GM18499 (cell line): ENCODE measurements at regions not wholly inside any gene's neighbourhood (a gene's known extent, or its start where the extent isn't known, plus 50 kb on each side); places are given as distances from the start of the nearest gene placed in this dataset.

Experiments used
- ATAC-seq: cut with Tn5 transposase; IDR thresholded peaks from one replicate; pipeline ENCODE4 v1.9.1; 2021; ENCODE audit warnings: moderate number of reproducible peaks; ENCODE audit not compliant: insufficient read depth, unreplicated experiment

DNA sequence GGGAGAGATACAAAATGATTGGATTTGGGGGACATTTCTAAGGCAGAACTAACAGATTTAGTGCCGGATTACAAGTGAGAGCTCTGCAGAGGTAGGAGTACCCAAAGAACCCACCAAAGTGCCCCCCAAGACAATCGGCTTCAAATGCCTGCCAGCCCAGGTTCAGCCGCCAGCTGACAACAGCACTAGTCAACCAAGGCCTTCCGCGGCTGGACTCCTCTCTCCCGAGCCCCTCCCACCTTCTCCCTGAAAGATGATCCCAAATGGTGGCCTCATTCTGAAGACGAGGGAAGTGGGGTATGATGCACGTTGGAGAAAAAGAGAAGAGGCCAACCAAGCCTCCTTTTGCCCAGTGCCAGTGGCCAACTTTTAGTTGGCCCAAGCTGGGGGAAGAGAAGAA lies 210.4 kb upstream of the SLC30A5 start:
- ATAC-seq: no peak

- ATAC-seq: no peak
These were observed 209.6 kb upstream of the SLC30A5 start for GRCh38 chr5:68884144-68884754.

- no peak for ATAC-seq
These were observed 208.9 kb upstream of the SLC30A5 start for GRCh38 chr5:68884883-68885282.

DNA sequence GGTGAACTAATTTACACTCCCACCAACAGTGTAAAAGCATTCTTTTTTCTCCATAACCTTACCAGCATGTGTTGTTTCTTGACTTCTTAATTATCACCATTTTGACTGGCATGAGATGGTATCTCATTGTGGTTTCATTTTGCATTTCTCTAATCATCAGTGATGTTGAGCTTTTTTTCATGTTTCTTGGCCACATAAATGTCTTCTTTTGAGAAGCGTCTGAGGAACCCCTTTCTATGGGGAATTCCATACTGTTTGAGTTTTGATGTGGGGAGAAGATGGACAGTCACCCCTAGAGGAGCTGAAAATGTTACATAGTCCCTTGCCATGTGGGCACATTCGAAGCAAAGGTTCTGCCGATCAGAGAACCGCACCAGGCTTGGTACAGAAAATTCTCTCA lies 207.0 kb upstream of the SLC30A5 start:
- no peak for ATAC-seq

DNA sequence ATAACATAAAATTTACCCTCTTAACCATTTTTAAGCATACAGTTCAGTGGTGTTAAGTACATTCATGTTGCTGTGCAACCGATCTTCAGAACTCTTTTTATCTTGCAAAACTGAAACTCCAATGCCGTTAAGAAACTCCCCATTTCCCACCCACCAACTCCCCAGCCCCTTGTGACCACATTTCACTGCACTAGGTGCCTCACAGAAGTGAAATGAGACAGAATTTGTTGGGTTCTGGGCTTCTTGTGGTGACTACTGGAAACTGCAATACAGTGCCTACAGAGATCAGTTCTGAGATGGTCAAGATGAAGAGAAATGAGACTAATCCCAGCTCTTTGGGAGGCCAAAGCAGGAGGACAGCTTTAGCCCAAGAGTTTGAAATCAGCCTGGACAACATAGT lies 202.1 kb upstream of the SLC30A5 start:
- ATAC-seq: no peak

DNA sequence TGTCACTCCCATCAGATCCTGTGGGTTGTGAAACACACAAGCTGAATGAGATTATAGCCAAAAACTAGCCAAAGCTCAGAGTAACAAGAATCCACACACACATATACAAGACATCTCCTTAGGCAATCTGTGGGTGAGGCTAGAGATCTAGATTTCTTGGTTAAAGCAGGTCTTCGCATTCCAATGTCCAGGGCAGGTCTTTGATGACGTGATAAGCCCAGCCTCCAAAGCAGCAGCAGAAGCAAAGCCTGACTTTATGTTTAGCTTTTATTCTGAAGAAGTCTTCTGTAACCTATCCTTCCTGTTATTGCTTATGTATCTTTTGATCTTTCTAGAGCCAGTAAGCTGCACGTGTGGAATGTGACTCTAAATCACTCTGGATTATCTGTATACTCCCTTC lies 199.1 kb upstream of the SLC30A5 start:
- no peak for ATAC-seq

DNA sequence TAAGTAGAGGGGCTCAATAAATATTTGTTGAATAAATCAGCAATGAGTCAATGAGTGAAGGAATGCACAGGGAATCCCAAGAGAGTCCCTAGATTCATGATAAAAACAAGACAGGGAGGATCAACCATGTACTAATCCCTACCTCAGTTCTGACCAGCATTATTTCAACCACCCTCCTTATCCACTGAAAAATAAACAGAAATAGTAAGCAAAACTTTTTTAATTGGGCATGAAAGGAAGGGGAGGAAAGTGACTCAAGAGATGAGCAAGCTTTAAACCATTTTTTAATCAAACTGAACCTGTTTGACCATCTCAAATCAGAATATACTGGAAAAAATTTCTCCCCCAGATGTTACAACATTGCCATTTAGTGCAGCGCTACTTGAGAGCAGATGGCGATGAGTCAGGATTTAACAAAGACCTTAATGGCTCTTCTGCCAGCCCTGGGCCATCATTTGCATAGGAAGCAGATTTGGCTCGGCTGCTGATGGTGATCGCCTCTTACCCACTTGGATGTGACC lies 194.8 kb upstream of the SLC30A5 start:
- ATAC-seq: no peak

DNA sequence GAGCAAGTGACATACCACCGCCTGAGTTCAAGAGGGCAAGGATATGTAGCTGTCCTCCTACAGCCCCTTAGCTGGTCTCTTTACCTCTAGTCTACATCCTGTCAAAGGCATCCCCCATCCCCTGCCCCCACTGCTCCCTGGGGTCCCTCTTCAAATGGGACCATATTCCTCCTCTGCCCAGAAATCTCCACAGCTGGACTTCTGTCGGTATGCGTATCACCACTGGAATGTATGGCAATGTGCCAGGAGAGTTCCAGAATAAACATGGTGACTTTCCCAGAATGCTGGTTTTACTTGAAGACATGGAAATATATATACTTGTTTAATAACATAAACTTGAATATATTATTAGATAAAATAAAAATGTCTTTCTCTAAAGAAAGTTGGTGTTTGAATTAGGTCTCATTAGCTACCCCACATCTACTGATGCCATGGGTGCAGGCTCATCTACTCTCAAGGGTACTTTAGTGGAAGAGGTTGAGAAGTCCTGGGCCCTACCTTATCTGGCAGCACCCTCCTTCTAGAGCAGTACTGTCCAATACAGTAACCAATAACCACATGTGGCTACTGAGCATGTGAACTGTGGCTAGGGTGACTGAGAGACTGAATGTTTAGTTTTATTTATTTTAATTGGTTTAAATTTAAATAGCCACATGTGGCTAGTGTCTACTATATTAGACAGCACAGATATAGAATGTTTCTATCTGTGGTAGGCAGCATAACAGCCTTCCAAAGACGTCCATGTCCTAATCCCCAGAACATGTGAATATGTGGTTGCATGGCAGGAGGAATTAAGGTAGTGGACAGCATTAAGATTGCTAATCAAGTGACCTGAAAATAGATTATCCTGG lies 181.7 kb upstream of the SLC30A5 start:
- no peak for ATAC-seq

DNA sequence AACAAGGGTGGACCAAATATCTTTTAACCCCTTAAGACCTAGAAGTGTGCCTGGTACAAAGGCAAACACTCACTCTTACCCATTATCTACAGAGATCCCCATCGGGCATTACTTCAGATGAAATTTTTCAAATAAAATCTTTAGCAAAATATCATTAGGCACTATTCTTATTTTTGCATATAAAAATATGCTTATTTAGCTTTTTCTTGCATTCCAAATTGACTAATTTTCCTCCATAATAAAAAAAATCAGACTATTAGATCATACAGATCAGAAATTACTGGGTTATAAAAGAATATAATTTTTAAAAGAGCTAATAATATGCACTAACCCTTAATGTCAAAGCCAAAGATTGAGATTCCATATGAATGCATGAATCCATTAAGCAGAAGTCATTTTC lies 178.7 kb upstream of the SLC30A5 start:
- ATAC-seq: no peak

DNA sequence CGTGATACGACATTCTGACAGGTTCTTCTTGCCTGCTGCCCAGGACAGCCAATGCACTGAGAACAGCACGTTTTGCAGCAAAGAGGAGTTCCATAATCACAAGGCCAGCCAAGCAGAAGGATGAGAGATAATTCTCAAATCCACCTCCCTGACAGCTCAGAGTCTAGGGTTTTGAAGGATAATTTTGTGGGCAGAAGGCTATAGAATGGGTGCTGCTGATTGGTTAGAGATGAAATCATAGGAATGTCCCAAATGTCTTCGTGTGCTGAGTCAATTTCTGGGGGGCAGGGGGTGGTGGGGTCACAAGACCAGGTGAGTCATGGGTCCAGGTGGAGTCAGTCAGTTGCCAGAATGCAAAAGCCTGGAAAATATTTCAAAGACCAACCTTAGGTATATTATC lies 175.5 kb upstream of the SLC30A5 start:
- ATAC-seq: no peak

DNA sequence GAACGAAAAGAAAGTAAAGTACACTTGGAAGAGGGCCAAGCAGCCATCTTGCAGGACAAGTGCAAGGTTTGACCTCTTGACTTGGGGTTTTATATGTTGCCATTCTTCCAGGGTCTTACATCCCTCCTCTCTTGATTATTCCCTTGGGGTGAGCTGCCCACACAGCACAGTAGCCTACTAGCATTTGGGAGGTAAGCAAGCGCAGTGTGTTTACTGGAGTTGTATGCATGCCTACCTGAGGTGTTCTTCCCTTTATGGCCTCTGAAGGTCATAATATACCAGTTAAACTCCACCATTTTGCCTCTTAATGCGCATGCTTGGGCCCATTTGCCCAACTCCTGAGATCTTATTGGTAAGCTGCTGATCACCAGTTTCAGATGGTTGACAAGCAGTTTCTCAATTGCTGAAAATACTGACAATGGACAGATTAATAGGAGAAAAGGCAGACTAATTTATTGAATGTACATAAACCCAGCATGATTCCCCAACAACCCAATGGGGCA lies 173.8 kb upstream of the SLC30A5 start:
- ATAC-seq: no peak

DNA sequence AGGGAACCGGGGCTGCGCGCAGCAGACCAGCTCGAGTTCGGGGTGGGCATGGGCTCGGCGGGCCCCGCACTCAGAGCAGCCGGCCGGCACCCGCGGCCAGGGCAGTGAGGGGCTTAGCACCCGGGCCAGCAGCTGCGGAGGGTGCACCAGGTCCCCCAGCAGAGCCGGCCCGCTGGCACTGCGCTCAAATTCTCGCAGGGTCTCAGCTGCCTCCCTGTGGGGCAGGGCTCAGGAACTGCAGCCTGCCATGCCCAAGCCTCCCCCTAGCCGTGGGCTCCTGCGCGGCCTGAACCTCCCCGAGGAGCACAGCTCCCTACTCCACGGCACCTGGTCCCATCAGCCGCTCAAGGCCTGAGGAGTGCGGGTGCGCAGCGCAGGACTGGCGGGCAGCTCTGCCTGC lies 172.9 kb upstream of the SLC30A5 start:
- no peak for ATAC-seq

DNA sequence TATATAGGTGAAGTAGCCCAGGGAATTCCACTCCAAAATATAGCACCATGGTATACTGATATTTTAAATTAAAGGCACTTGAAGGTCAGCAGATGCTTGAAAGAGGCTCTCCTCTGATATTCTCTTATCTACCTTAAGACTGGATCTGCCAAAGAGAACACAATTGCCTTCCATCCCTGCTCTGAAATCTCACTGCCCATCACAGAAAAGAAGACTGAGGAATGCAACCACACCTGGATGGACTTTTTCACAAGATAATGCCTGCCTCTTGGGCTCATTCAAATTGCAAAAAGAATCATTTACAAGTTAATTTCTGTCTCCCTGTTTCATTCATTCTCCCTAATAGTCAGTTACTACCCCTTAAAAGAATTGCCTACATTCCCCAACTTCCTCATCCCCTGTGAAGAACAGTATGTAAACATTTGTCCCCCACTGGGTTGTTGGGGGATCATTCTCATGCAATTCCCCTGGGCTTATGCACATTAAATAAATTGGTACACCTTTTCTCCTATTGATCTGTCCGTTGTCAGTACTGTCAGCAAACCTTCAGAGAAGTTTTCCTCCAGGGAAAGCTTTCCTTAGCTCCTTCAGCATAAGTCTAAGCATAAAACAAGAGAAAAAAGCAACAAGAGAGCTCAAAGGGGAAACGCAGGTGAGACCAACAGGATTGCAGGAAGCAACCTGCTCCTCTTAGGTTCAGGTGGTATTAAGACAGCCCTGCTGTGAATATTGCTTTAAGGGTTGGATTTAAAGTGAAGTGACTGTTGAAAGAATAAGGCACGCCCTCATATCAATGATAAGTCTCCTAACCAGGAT lies 171.4 kb upstream of the SLC30A5 start:
- ATAC-seq: no peak

GRCh38 chr5:68924481-68925145 lies 169.2 kb upstream of the SLC30A5 start:
- ATAC-seq: no peak

GRCh38 chr5:68928617-68929302 lies 165.1 kb upstream of the SLC30A5 start:
- no peak for ATAC-seq

- no peak for ATAC-seq
These were observed 163.7 kb upstream of the SLC30A5 start for GRCh38 chr5:68930139-68930538.

- no peak for ATAC-seq
These were observed 160.9 kb upstream of the SLC30A5 start for GRCh38 chr5:68932830-68933434.

GRCh38 chr5:68942169-68942568 lies 151.6 kb upstream of the SLC30A5 start:
- no peak for ATAC-seq

- no peak for ATAC-seq
These were observed 147.1 kb upstream of the SLC30A5 start for GRCh38 chr5:68946728-68947127.
